GM18517 (cell line): ENCODE measurements at regions not wholly inside any gene's neighbourhood (a gene's known extent, or its start where the extent isn't known, plus 50 kb on each side); places are given as distances from the start of the nearest gene placed in this dataset.
"Not testable (repeated sequence)": the region's sequence is repeated elsewhere in the genome, so short reads cannot be mapped to it uniquely, and the experiment has no call there.

Source experiments
- ATAC-seq: cut with Tn5 transposase; IDR thresholded peaks from one replicate; pipeline ENCODE4 v1.9.1; 2021; ENCODE audit warnings: mild to moderate bottlenecking, moderate library complexity; ENCODE audit not compliant: unreplicated experiment

GRCh38 chr7:27032839-27033238 is 63.0 kb downstream of the HOXA1 start:
- no peak for ATAC-seq

- ATAC-seq = peak; percentile 65
Observed at GRCh38 chr7:27031289-27032172, 64.3 kb downstream of the HOXA1 start.

GRCh38 chr7:27030393-27031050 is 65.3 kb downstream of the HOXA1 start:
- no peak for ATAC-seq

GRCh38 chr7:27025270-27025669 is 70.5 kb downstream of the HOXA1 start:
- no peak for ATAC-seq

- ATAC-seq = no peak
Observed at GRCh38 chr7:27010068-27010467, 85.7 kb downstream of the HOXA1 start.

- no peak for ATAC-seq
Observed at GRCh38 chr7:27000496-27000895, 95.3 kb downstream of the HOXA1 start.

GRCh38 chr7:26998284-26998683 is 97.5 kb downstream of the HOXA1 start:
- ATAC-seq = not testable (repeated sequence)

GRCh38 chr7:26995666-26996065 is 100.1 kb downstream of the HOXA1 start:
- ATAC-seq = no peak

GRCh38 chr7:26993816-26994810 is 101.7 kb downstream of the HOXA1 start:
- ATAC-seq = no peak

- ATAC-seq = no peak
Observed at GRCh38 chr7:26992670-26993069, 103.1 kb downstream of the HOXA1 start.

GRCh38 chr7:26991796-26992195 is 104.0 kb downstream of the HOXA1 start:
- ATAC-seq = no peak

GRCh38 chr7:26989897-26990670 is 105.7 kb downstream of the HOXA1 start:
- no peak for ATAC-seq

- ATAC-seq = no peak
Observed at GRCh38 chr7:26988836-26989374, 106.9 kb downstream of the HOXA1 start.

GRCh38 chr7:26987338-26987737 is 108.5 kb downstream of the HOXA1 start:
- no peak for ATAC-seq

GRCh38 chr7:26978146-26978545 is 113.8 kb upstream of the SKAP2 start:
- no peak for ATAC-seq

GRCh38 chr7:26976840-26977239 is 112.5 kb upstream of the SKAP2 start:
- no peak for ATAC-seq

- ATAC-seq = not testable (repeated sequence)
Observed at GRCh38 chr7:26971924-26972323, 107.5 kb upstream of the SKAP2 start.

- ATAC-seq = no peak
Observed at GRCh38 chr7:26965724-26966123, 101.3 kb upstream of the SKAP2 start.

- ATAC-seq = no peak
Observed at GRCh38 chr7:26964156-26964808, 99.9 kb upstream of the SKAP2 start.
